Natural killer cell (primary cell): ENCODE measurements at regions not wholly inside any gene's neighbourhood (a gene's known extent, or its start where the extent isn't known, plus 50 kb on each side); places are given as distances from the start of the nearest gene placed in this dataset.

ENCODE experiments used
- ATAC-seq, 3 donors: fragments of 150-1000 bp in 2 of 3; fragments of 200-7000 bp in 1 of 3; cut with Tn5 transposase; 1 replicate in 1 of 3; 2 replicates in 2 of 3; pipeline ENCODE4 v1.10.0; 2021; ENCODE audit warnings: mild to moderate bottlenecking in 2 of 3, moderate library complexity in 2 of 3
- DNase-seq, 2 donors: peaks; one replicate each; pipeline versions ENCODE4 v3.0.0 to v3.0.0-alpha.2; 2013 to 2021; ENCODE audit warnings: mixed read lengths in 1 of 2
- H3K27ac ChIP-seq: one replicate; pipeline ENCODE4 v1.5.1; 2013; ENCODE audit warnings: mild to moderate bottlenecking, low read length
- H3K27me3 ChIP-seq: one replicate; pipeline ENCODE4 v1.6.1; 2013; ENCODE audit warnings: low read length; ENCODE audit not compliant: control insufficient read depth, insufficient read depth
- H3K36me3 ChIP-seq: one replicate; pipeline ENCODE4 v1.6.1; 2013; ENCODE audit warnings: low read length; ENCODE audit not compliant: control insufficient read depth, insufficient read depth
- H3K4me1 ChIP-seq: one replicate; pipeline ENCODE4 v1.6.1; 2013; ENCODE audit warnings: low read length; ENCODE audit not compliant: control insufficient read depth, insufficient read depth
- H3K4me3 ChIP-seq: one replicate; pipeline ENCODE4 v1.5.1; 2013; ENCODE audit warnings: low read length
- H3K9me3 ChIP-seq: one replicate; pipeline ENCODE4 v1.6.1; 2013; ENCODE audit warnings: low read length; ENCODE audit not compliant: control insufficient read depth, insufficient read depth
- H3K27ac Mint-ChIP-seq, 2 donors: one replicate each; pipeline ENCODE4 v1.8.0; 2022; ENCODE audit warnings: mild to moderate bottlenecking in 2 of 2, mixed read lengths in 2 of 2, moderate library complexity in 1 of 2
- H3K27me3 Mint-ChIP-seq, 2 donors: one replicate each; pipeline ENCODE4 v1.8.0; 2022; ENCODE audit warnings: low read depth in 2 of 2, mixed read lengths in 2 of 2
- H3K36me3 Mint-ChIP-seq: one replicate; pipeline ENCODE4 v1.8.0; 2022; ENCODE audit warnings: mixed read lengths
- H3K4me1 Mint-ChIP-seq, 2 donors: one replicate each; pipeline ENCODE4 v1.8.0; 2022; ENCODE audit warnings: mixed read lengths in 2 of 2
- H3K4me3 Mint-ChIP-seq: one replicate; pipeline ENCODE4 v1.8.0; 2022; ENCODE audit warnings: mild to moderate bottlenecking, moderate library complexity, mixed read lengths
- H3K9me3 Mint-ChIP-seq, 2 donors: one replicate each; pipeline ENCODE4 v1.8.0; 2022; ENCODE audit warnings: mixed read lengths in 2 of 2
- WGBS: methylation state at CpG from one replicate; pipeline ENCODE4 v1.1.7; 2013; ENCODE audit warnings: missing lambda C conversion rate; ENCODE audit not compliant: insufficient coverage; 5-methylcytosine and 5-hydroxymethylcytosine counted together
- intact Hi-C: fragments of 100-400 bp; cut with micrococcal nuclease; formaldehyde crosslinking; loops from one replicate; pipeline ENCODE4 v1.14.2; 2022
- TF ChIP-seq, protein P1 (sequence below): fragments of 200-600 bp; IDR thresholded peaks from one replicate; pipeline ENCODE4 v1.8.0; 2022; ENCODE audit warnings: antibody characterized with exemption

DNA sequence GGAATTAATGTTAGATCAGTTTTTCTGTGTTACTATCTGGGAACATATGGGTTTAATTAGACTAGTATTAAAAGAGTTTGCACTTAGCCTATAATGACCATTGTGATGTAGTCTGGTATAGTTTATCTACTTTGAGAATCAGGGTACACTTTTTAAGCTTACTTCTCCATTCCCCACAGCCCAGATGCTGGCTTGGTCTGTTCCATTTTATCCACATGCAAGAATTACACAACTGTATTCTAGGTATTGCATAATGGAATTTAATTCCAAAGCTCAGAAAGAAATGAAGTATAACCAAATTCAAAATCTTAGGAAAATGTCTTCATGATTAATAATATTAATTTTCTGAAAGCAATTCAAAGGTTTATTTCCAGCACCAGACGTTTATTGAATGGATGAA lies 122.2 kb upstream of the PDGFD start:
- DNase-seq (no peak), ATAC-seq (no peak)
- H3K27me3 Mint-ChIP-seq = peaks cover 16 to 35% of the 10 kb centered on the region in 2 donors
- no CpG with 5 or more reads among the region's 1 CpG for WGBS
- H3K9me3 Mint-ChIP-seq = no peaks in the 10 kb centered on the region
- Histone ChIP-seq H3K27ac (no peak overlapping the region), H3K9me3 (no peaks in the 10 kb centered on the region), H3K27me3 (no peaks in the 10 kb centered on the region), H3K4me3 (no peak overlapping the region), H3K36me3 (no peaks in the 10 kb centered on the region), H3K4me1 (no peaks in the 10 kb centered on the region)
- H3K36me3 Mint-ChIP-seq = no peaks in the 10 kb centered on the region
- no peaks in the 10 kb centered on the region for H3K4me1 Mint-ChIP-seq
- H3K4me3 Mint-ChIP-seq = no peak overlapping the region
- H3K27ac Mint-ChIP-seq = no peak overlapping the region
- intact Hi-C loops = no loop called here
- TF ChIP-seq, protein P1, sequence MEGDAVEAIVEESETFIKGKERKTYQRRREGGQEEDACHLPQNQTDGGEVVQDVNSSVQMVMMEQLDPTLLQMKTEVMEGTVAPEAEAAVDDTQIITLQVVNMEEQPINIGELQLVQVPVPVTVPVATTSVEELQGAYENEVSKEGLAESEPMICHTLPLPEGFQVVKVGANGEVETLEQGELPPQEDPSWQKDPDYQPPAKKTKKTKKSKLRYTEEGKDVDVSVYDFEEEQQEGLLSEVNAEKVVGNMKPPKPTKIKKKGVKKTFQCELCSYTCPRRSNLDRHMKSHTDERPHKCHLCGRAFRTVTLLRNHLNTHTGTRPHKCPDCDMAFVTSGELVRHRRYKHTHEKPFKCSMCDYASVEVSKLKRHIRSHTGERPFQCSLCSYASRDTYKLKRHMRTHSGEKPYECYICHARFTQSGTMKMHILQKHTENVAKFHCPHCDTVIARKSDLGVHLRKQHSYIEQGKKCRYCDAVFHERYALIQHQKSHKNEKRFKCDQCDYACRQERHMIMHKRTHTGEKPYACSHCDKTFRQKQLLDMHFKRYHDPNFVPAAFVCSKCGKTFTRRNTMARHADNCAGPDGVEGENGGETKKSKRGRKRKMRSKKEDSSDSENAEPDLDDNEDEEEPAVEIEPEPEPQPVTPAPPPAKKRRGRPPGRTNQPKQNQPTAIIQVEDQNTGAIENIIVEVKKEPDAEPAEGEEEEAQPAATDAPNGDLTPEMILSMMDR = no peak

DNA sequence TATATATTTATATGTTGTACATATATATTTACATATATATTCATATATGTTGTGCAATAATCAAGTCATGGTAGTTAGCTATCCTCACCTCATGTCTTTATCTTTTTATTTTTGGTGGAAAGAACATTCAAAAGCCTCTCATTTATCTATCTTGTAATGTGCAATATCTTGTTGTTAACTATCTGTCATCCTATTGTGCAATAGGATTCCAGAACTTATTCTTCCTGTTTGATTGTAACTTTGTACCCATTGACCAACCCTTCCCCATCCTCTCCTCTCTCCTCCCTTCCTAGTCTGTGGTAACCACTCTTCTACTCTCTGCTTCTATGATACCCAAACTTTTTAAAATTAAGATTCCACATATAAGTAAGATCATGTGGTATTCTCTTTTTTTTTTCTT lies 115.6 kb upstream of the PDGFD start:
- Mint-ChIP-seq H3K4me3 (no peak overlapping the region), H3K27me3 (peaks cover 2 to 24% of the 10 kb centered on the region in 2 donors), H3K36me3 (no peaks in the 10 kb centered on the region), H3K4me1 (no peaks in the 10 kb centered on the region), H3K9me3 (no peaks in the 10 kb centered on the region), H3K27ac (no peak overlapping the region)
- TF ChIP-seq, protein P1 = no peak
- no peaks in the 10 kb centered on the region for H3K27me3 ChIP-seq
- no peak overlapping the region for H3K4me3 ChIP-seq
- no peaks in the 10 kb centered on the region for H3K4me1 ChIP-seq
- H3K27ac ChIP-seq = no peak overlapping the region
- no peaks in the 10 kb centered on the region for H3K9me3 ChIP-seq
- ATAC-seq (no peak), DNase-seq (no peak)
- H3K36me3 ChIP-seq = no peaks in the 10 kb centered on the region
- intact Hi-C loops = no loop called here

DNA sequence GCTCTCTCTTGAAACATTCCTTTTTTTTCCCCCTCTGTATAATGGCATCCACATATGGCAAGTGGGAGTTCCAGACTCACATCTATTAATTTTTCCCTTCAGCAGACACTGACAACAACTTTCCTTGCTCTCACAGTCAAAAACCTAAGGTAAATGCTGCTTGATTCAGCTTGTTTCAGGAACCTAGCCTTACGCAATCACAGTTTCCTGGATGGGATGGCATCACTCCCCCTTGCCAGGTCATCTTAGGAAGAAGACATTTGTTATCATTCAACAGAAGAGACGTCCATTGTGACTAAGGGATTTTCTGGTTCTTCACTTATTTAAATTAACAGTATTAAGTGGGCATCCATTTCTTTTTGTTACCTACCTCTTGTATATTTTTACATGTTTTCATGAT lies 112.0 kb upstream of the PDGFD start:
- no peak for ATAC-seq
- Histone ChIP-seq H3K9me3 (no peaks in the 10 kb centered on the region), H3K27ac (no peak overlapping the region), H3K4me1 (no peaks in the 10 kb centered on the region), H3K4me3 (no peak overlapping the region), H3K36me3 (no peaks in the 10 kb centered on the region), H3K27me3 (no peaks in the 10 kb centered on the region)
- Mint-ChIP-seq H3K36me3 (no peaks in the 10 kb centered on the region), H3K9me3 (no peaks in the 10 kb centered on the region), H3K27ac (no peak overlapping the region), H3K4me1 (no peaks in the 10 kb centered on the region), H3K4me3 (no peak overlapping the region), H3K27me3 (peaks cover 2 to 8% of the 10 kb centered on the region in 2 donors)
- DNase-seq = no peak
- intact Hi-C loops = no loop called here
- TF ChIP-seq, protein P1 = no peak
- WGBS = 77% methylated on average over 1 of the region's 2 CpGs

DNA sequence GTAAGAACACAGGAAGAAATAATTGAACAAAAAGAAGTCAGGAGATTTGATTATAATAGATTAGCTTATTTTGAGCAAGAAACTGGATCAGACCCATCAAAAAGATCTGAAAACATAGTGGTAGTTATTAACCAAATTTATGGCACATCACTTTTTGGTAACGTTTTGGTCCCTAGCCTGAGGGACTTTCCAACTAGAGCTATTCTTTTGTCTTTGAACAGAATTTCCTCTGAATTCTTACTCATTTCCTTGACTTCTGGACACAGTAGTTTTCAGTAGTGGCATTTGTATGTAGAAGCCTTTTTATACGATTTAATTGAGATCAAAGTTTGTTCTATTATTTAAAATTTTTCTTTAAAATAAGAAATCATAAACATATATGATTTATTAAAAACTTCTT lies 96.5 kb upstream of the PDGFD start:
- H3K27ac Mint-ChIP-seq = no peak overlapping the region
- intact Hi-C loops = no loop called here
- no peaks in the 10 kb centered on the region for H3K4me1 Mint-ChIP-seq
- H3K9me3 ChIP-seq = no peaks in the 10 kb centered on the region
- 36% methylated on average over 1 of the region's 2 CpGs for WGBS
- DNase-seq (no peak), ATAC-seq (no peak)
- H3K4me3 Mint-ChIP-seq = no peak overlapping the region
- no peaks in the 10 kb centered on the region for H3K9me3 Mint-ChIP-seq
- no peak overlapping the region for H3K4me3 ChIP-seq
- no peaks in the 10 kb centered on the region for H3K4me1 ChIP-seq
- TF ChIP-seq, protein P1 = no peak
- H3K27me3 ChIP-seq = peaks cover 3% of the 10 kb centered on the region
- H3K36me3 Mint-ChIP-seq = no peaks in the 10 kb centered on the region
- H3K36me3 ChIP-seq = no peaks in the 10 kb centered on the region
- H3K27me3 Mint-ChIP-seq = peaks cover 11 to 31% of the 10 kb centered on the region in 2 donors
- H3K27ac ChIP-seq = no peak overlapping the region
